ENCODE measurements at regions not wholly inside any gene's neighbourhood (a gene's known extent, or its start where the extent isn't known, plus 50 kb on each side); places are given as distances from the start of the nearest gene placed in this dataset.
"Not testable (repeated sequence)": the region's sequence is repeated elsewhere in the genome, so short reads cannot be mapped to it uniquely, and the experiment has no call there.

DNA sequence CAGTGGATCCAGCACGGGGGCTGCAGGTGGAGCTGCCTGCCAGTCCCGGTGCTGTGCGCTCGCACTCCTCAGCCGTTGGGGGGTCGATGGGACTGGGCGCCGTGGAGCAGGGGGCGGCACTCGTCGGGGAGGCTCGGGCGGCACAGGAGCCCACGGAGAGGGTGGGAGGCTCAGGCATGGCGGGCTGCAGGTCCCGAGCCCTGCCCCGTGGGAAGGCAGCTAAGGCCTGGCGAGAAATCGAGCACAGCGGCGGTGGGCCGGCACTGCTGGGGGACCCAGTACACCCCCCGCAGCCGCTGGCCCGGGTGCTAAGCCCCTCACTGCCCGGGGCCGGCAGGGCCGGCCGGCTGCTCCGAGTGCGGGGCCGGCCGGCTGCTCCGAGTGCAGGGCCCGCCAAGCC, 52.3 kb upstream of the MARK1 start:
- in situ Hi-C loops (cut with HindIII; ENCODE audit: low pct_unique_long_range_greater_than_20kb, low sequenced_read_pairs); DNase-seq (ENCODE audit: low read depth in 1 of 2, low spot score in 1 of 2): not testable (repeated sequence)

DNA sequence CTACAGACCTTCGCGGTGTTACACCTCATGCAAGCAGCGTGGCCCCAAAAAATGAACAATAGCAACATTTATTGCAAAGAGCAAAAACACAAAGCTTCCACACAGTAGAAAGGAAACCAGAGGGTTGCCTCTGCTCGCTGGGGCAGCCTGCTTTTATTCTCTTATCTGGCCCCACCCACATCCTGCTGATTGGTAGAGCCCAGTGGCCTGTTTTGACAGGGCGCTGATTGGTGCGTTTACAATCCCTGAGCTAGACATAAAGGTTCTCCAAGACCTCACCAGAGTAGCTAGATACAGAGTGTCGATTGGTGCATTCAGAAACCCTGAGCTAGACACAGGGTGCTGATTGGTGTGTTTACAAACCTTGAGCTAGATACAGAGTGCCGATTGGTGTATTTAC, 52.8 kb upstream of the MARK1 start:
- DNase-seq (ENCODE audit: low read depth in 1 of 2, low spot score in 1 of 2); in situ Hi-C loops (cut with HindIII; ENCODE audit: low pct_unique_long_range_greater_than_20kb, low sequenced_read_pairs): not testable (repeated sequence)

DNA sequence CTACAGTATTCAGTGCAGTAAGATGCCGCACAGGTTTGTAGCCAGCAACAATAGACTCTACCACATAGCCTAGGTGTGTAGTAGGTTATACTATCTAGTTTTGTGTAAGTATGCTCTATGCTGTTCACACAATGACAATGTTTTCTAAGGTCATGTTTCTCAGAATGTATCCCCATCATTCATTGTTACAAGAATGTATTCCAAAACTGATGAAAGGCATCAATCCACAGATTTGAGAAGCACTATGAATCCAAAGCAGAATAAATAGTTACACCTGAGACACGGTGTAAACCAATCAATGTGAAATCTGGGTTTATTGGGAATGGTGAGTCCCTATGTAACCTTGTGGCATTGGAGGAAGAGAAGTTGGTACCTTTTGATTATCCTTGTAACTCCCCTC, 54.5 kb upstream of the MARK1 start:
- no peak for DNase-seq (ENCODE audit: low read depth in 1 of 2, low spot score in 1 of 2)
- no peak for TF ChIP-seq JUND (IDR thresholded peaks at IDR 0.05; ENCODE audit: low read depth)
- in situ Hi-C loops (cut with HindIII; ENCODE audit: low pct_unique_long_range_greater_than_20kb, low sequenced_read_pairs) = no loop called here

DNA sequence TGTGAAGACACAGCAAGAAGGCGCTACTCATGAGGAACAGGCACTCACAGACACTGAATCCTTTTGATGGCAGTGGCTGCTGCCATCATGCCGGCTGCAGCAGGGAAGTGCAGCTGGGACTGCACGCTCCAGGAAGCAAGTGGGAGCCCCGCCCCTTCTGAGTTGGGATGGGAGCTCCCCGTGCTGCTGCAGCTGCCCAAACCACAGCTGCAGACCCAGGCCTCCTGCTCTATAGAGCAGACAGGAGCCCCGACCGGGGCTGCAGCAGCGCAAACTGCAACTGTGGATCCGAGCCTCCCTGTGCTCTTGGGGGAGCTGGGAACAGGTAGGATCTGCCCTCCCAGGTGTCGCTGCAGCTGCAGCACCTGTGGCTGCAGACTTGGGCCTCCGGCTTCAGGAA, 65.2 kb upstream of the MARK1 start:
- in situ Hi-C loops (cut with HindIII; ENCODE audit: low pct_unique_long_range_greater_than_20kb, low sequenced_read_pairs) = no loop called here
- no peak for TF ChIP-seq JUND (IDR thresholded peaks at IDR 0.05; ENCODE audit: low read depth)
- peak in 1 of 2 experiments; percentile 28 for DNase-seq (ENCODE audit: low read depth in 1 of 2, low spot score in 1 of 2)

DNA sequence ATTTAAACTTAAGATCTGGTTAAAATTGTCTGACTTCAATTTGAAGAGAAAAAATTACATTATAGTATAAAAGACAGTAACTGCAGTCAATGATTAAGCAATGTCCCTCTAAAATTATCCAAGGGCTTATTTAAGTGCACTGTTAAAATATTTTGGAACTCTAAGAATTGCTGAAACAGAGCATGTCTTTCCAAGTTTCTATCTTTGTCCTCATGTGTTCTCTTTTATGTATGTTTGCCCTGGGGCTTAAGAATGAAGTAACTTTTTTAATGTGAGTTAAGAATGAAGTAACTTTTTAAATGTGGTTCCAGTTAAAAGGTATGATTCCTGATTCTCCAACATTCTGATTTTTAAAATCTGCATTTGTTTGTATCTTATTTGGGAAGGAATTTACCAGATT, 69.0 kb upstream of the MARK1 start:
- in situ Hi-C loops (cut with HindIII; ENCODE audit: low pct_unique_long_range_greater_than_20kb, low sequenced_read_pairs) = no loop called here
- TF ChIP-seq JUND (IDR thresholded peaks at IDR 0.05; ENCODE audit: low read depth) = no peak
- DNase-seq (ENCODE audit: low read depth in 1 of 2, low spot score in 1 of 2) = no peak

DNA sequence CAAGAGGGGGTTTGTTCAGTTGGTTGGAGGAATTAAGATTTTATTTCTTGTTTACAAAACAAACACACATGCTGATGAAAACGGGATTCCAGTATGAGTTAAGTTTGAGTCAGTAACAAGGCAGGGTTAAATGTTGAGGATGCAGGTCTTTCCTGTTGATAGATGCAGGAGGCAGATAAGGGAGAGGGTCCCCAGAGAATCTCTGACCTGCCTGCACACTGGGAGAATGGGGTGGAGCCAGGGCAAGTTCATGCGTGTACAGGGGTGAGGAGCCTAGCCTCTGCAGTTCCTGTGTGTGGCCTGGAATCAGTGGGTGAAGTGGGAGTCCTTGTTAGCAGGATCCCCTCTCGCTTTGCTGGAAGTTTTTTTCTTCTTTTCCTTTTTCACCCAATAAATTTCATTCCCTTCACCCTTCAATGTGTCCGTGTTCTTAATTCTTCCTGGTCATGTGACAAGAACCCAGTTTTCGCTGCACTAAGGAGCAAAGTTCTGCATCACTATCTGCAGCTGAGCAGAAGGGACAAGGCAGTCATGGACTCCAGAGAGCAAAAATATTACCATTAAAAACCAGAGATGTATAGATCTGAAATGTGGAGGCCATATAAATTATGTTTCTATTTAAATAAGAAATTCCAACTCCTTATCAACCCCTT, 69.9 kb upstream of the MARK1 start:
- no peak for DNase-seq (ENCODE audit: low read depth in 1 of 2, low spot score in 1 of 2)
- in situ Hi-C loops (cut with HindIII; ENCODE audit: low pct_unique_long_range_greater_than_20kb, low sequenced_read_pairs) = no loop called here
- TF ChIP-seq JUND (IDR thresholded peaks at IDR 0.05; ENCODE audit: low read depth) = no peak

DNA sequence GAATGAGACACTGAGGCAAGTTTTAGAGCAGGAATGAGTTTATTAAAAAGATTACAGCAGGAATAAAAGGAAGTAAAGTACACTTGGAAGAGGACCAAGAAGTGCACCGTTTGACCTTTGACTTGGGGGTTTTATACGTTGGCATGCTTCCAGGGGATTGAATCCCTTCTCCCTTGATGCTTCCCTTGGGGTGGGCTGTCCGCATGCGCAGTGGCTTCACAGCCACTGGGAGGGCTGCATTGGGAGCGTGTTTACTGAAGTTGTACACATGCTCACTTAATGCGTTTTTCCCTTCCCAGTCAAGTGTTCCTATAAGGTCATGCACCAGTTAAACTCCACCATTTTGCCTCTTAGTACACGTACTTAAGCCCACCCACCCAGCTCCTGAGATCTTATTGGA, 72.4 kb upstream of the MARK1 start:
- no peak for DNase-seq (ENCODE audit: low read depth in 1 of 2, low spot score in 1 of 2)
- in situ Hi-C loops (cut with HindIII; ENCODE audit: low pct_unique_long_range_greater_than_20kb, low sequenced_read_pairs) = no loop called here

DNA sequence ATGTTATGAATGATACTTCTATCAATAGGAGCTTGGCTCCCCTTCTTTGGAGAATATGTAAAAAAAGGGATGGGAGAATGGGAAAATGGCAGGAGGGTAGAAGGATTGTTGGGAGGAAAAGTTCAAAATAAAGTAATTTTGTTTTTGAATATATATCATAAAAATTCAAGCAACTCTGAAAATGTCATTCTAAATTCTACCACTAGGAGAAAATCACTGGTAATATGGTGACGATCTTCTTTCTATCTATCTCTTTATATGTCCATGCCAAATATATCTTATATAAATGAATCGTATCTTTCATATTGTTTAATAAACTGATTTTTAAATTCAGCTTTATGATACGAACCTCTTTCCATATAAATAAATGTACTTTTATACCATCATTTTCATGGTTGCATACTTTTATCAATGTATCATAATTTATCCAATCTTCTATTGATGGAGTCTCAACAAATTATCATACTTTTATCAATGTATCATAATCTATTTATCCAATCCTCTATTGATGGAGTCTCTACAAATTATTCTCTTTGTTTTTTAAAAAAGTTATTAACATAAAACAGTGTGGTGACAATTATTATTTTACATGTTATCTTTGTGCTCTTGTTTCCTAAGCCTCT, 73.7 kb upstream of the MARK1 start:
- TF ChIP-seq JUND (IDR thresholded peaks at IDR 0.05; ENCODE audit: low read depth) = no peak
- DNase-seq (ENCODE audit: low read depth in 1 of 2, low spot score in 1 of 2) = no peak
- in situ Hi-C loops (cut with HindIII; ENCODE audit: low pct_unique_long_range_greater_than_20kb, low sequenced_read_pairs) = no loop called here

More for the DNA sequence above, 72.4 kb upstream of the MARK1 start:
- no peak for TF ChIP-seq JUND (IDR thresholded peaks at IDR 0.05; ENCODE audit: low read depth)

DNA sequence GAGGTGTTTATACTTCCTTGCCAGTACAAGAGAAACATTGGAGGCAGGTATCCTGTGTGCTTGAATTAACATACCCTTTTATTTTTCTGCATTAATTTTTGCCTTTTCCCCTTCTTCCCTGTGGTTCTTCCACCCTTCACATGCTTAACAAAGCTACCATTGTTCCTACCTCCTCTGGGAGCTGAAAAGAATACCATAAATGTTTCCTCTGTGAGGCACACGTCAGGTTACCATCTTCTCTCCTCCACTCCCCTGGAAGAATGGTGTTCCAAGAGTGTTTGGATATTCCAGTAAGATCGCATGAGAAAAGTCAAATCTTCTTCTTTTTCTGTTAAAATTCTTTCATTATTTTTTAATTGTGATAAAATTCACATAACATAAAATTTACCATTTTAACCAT, 74.6 kb upstream of the MARK1 start:
- in situ Hi-C loops (cut with HindIII; ENCODE audit: low pct_unique_long_range_greater_than_20kb, low sequenced_read_pairs) = no loop called here
- TF ChIP-seq JUND (IDR thresholded peaks at IDR 0.05; ENCODE audit: low read depth) = no peak
- no peak for DNase-seq (ENCODE audit: low read depth in 1 of 2, low spot score in 1 of 2)

DNA sequence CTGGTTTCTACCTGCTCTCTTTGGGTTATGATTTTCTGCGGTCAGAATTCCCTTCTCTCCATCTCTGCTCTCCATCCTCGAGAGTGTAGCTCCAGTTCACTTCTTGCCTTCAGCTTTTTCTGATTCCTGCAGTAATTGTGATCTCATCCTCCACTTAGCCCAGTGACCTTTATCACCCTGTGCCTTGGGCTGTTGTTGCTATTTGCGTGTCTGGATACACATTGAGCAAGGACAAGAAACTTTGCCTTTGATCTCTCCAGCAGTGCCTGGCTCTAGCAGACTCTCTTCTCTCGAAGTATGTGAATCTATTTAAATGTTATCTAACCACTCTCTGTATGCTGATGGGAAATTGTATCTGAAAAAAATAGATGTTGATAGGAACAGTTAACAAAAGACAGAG, 76.4 kb upstream of the MARK1 start:
- no peak for TF ChIP-seq JUND (IDR thresholded peaks at IDR 0.05; ENCODE audit: low read depth)
- in situ Hi-C loops (cut with HindIII; ENCODE audit: low pct_unique_long_range_greater_than_20kb, low sequenced_read_pairs) = no loop called here
- no peak for DNase-seq (ENCODE audit: low read depth in 1 of 2, low spot score in 1 of 2)

DNA sequence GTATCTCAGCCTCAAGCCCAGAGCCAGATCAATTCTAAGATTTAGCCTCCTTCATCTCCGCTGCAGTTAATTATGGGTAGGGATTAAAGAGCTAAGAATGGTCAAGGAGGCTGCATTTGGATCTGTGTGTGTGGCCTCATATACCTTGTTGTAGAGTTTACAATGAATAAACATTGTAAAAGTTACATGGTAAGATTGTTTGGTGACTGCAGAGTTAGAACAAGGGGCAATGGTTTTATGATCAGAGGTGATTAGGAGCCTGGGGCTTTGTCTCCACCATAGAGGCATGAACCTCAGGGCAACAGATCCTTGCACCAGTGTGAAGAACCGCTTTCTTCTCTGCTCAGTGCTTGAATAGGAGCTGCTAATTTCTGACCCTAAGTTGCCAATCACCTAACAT, 77.0 kb upstream of the MARK1 start:
- in situ Hi-C loops (cut with HindIII; ENCODE audit: low pct_unique_long_range_greater_than_20kb, low sequenced_read_pairs) = no loop called here
- TF ChIP-seq JUND (IDR thresholded peaks at IDR 0.05; ENCODE audit: low read depth) = no peak
- no peak for DNase-seq (ENCODE audit: low read depth in 1 of 2, low spot score in 1 of 2)

DNA sequence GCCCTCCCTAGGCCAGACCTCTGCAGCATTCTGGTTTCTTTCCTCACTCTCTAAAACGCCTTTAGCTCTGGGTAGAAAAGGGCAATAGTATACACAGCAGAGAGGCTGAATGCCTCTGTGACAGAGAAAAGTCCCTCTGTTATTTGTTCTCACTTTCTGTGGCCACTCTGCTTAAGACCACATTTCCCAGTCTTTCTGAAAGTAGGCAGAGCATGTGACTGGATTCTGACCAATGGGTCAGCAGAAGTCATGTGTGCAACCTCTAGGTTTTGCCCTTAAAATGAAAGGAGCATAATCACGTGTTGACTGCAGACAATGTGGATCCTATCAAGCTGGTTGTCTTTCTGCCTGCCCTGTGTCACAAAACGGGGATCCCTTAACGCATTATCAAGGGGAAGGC, 79.7 kb upstream of the MARK1 start:
- TF ChIP-seq JUND (IDR thresholded peaks at IDR 0.05; ENCODE audit: low read depth) = no peak
- in situ Hi-C loops (cut with HindIII; ENCODE audit: low pct_unique_long_range_greater_than_20kb, low sequenced_read_pairs) = no loop called here
- DNase-seq (ENCODE audit: low read depth in 1 of 2, low spot score in 1 of 2) = no peak

DNA sequence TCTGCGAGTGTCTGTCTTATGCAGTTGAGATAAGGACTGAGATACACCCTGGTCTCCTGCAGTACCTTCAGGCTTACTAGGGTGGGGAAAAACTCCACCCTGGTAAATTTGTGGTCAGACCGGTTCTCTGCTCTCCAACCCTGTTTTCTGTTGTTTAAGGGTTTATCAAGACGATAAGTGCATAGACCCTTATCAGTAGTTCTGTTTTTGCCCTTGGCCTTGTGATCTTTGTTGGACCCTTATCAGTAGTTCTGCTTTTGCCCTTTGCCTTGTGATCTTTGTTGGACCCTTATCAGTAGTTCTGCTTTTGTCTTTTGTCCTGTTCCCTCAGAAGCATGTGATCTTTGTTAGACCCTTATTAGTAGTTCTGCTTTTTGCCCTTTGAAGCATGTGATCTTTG, 83.3 kb upstream of the MARK1 start:
- in situ Hi-C loops (cut with HindIII; ENCODE audit: low pct_unique_long_range_greater_than_20kb, low sequenced_read_pairs); DNase-seq (ENCODE audit: low read depth in 1 of 2, low spot score in 1 of 2): not testable (repeated sequence)

DNA sequence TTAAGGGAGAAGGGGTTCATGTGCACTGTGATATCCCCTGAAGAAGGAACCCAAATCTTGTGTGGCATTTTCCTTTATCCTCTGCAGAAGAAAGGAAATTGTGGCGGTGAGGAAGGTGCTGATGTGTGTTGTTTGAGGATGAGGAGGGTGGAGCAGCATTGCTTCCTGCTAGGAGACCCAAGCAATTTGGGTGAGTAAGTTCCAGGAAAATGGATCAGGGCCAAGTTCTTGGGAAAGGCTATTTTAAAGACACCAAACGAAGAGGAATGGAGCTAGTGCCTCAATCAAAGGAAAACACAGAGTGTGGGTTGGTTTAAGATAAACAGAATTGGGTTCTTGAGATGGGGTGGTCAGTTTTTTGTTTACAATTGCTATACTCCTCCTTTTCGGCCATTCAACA, 86.7 kb upstream of the MARK1 start:
- TF ChIP-seq JUND (IDR thresholded peaks at IDR 0.05; ENCODE audit: low read depth) = no peak
- in situ Hi-C loops (cut with HindIII; ENCODE audit: low pct_unique_long_range_greater_than_20kb, low sequenced_read_pairs) = no loop called here
- no peak for DNase-seq (ENCODE audit: low read depth in 1 of 2, low spot score in 1 of 2)

Data from T47D (cell line).